H1 (cell line): ENCODE measurements at regions not wholly inside any gene's neighbourhood (a gene's known extent, or its start where the extent isn't known, plus 50 kb on each side); places are given as distances from the start of the nearest gene placed in this dataset.

Experiments used
- CTCF ChIA-PET: fragments of 300-600 bp; sonication (Branson Sonifier 250); formaldehyde crosslinking; loops from one replicate; lab custom pipeline; 2021; ENCODE audit not compliant: partially characterized antibody; lab: Charles Lee
- POLR2A ChIA-PET: fragments of 300-600 bp; sonication (Branson Sonifier 250); formaldehyde crosslinking; loops from one replicate; lab custom pipeline; 2021; ENCODE audit warnings: inconsistent platforms; ENCODE audit not compliant: partially characterized antibody; lab: Charles Lee
- DNase-seq, 2 experiments: peaks; one replicate each; pipeline versions ENCODE4 v3.0.0 to v3.0.0-alpha.2; 2010 to 2022; ENCODE audit warnings: low spot score in 2 of 2, low read depth in 1 of 2, mixed read lengths in 1 of 2
- FAIRE-seq: peaks from 2 replicates; lab custom pipeline; 2011; peaks lifted over from hg19 to GRCh38; lab: Jason Lieb, UNC
- H2AFZ ChIP-seq: 2 replicates; pipeline ENCODE4 v1.8.1; 2012; ENCODE audit warnings: low read length, inconsistent platforms
- H2AK5ac ChIP-seq: 2 replicates; pipeline ENCODE4 v1.6.1; 2013; ENCODE audit warnings: low read depth, low read length
- H2BK120ac ChIP-seq: replicated peaks from 2 replicates; pipeline ENCODE3; 2013; ENCODE audit warnings: low read depth, low read length, inconsistent platforms
- H2BK12ac ChIP-seq: 2 replicates; pipeline ENCODE4 v1.6.1; 2013; ENCODE audit warnings: low read depth, low read length
- H2BK15ac ChIP-seq: 2 replicates; pipeline ENCODE4 v1.6.1; 2013; ENCODE audit warnings: low read length
- H2BK20ac ChIP-seq: 2 replicates; pipeline ENCODE4 v1.6.1; 2013; ENCODE audit warnings: low read length
- H2BK5ac ChIP-seq: 2 replicates; pipeline ENCODE4 v1.6.1; 2013; ENCODE audit warnings: low read depth, low read length
- H3K14ac ChIP-seq: 2 replicates; pipeline ENCODE4 v1.6.1; 2013; ENCODE audit warnings: inconsistent platforms; ENCODE audit not compliant: insufficient read length
- H3K18ac ChIP-seq: 2 replicates; pipeline ENCODE4 v1.6.1; 2013; ENCODE audit warnings: low read length; ENCODE audit errors: extremely low read depth
- H3K23ac ChIP-seq: 2 replicates; pipeline ENCODE4 v1.6.1; 2013; ENCODE audit warnings: inconsistent platforms; ENCODE audit not compliant: insufficient read length
- H3K23me2 ChIP-seq: 2 replicates; pipeline ENCODE4 v1.6.1; 2013; ENCODE audit warnings: low read depth, low read length
- H3K27ac ChIP-seq: 2 replicates; pipeline ENCODE4 v1.6.1; 2011; ENCODE audit warnings: low read depth, low read length, inconsistent platforms
- H3K27me3 ChIP-seq, 4 experiments: replicated peaks in 1 of 4; 1 replicate in 1 of 4; 2 replicates in 3 of 4; pipeline versions ENCODE4 v1.6.1 to v1.8.1; 2011 to 2013; ENCODE audit warnings: low read length in 3 of 4, mild to moderate bottlenecking in 3 of 4, inconsistent platforms in 2 of 4, mixed read lengths in 2 of 4, moderate library complexity in 1 of 4; ENCODE audit not compliant: control insufficient read depth in 3 of 4, insufficient read depth in 3 of 4; ENCODE audit errors: extremely low read depth in 1 of 4
- H3K36me3 ChIP-seq, 4 experiments: 2 replicates each; pipeline versions ENCODE4 v1.6.1 to v1.8.1; 2011 to 2013; ENCODE audit warnings: mild to moderate bottlenecking in 4 of 4, low read length in 3 of 4, moderate library complexity in 2 of 4, control low read depth in 1 of 4, inconsistent platforms in 1 of 4; ENCODE audit not compliant: insufficient read depth in 4 of 4, control insufficient read depth in 2 of 4
- H3K4ac ChIP-seq: replicated peaks from 2 replicates; pipeline ENCODE3; 2013; ENCODE audit warnings: low read length, low read depth, mixed read lengths, inconsistent platforms; ENCODE audit not compliant: insufficient read length
- H3K4me1 ChIP-seq, 4 experiments: replicated peaks in 1 of 4; 1 replicate in 1 of 4; 2 replicates in 3 of 4; pipeline versions ENCODE4 v1.6.1 to v1.8.1; 2011 to 2013; ENCODE audit warnings: low read length in 3 of 4, inconsistent platforms in 2 of 4, mixed read lengths in 1 of 4; ENCODE audit not compliant: insufficient read depth in 4 of 4, control insufficient read depth in 3 of 4
- H3K4me2 ChIP-seq, 2 experiments: 2 replicates each; pipeline versions ENCODE4 v1.6.1 to v1.8.1; 2011 to 2013; ENCODE audit warnings: low read depth in 2 of 2, low read length in 2 of 2, control low read depth in 1 of 2, inconsistent platforms in 1 of 2, mild to moderate bottlenecking in 1 of 2; ENCODE audit not compliant: insufficient read depth in 1 of 2
- H3K4me3 ChIP-seq, 4 experiments: fragments of 200-600, 300-600 bp in 1 of 4; sonication (generic), shearing (Covaris generic), sonication (Bioruptor Twin) in 1 of 4; 2 replicates each; pipeline versions ENCODE4 v1.5.1 to v1.8.1; 2011 to 2016; ENCODE audit warnings: low read length in 4 of 4, low read depth in 3 of 4, control low read depth in 2 of 4, inconsistent platforms in 2 of 4, mild to moderate bottlenecking in 2 of 4, mixed read lengths in 1 of 4, moderate library complexity in 1 of 4; ENCODE audit not compliant: insufficient read depth in 2 of 4; ENCODE audit errors: extremely low read depth in 1 of 4
- H3K56ac ChIP-seq: replicated peaks from 2 replicates; pipeline ENCODE3; 2013; ENCODE audit warnings: low read depth, mild to moderate bottlenecking, mixed read lengths, low read length, inconsistent platforms; ENCODE audit not compliant: insufficient read length
- H3K79me1 ChIP-seq: 2 replicates; pipeline ENCODE4 v1.6.1; 2013; ENCODE audit warnings: low read depth, low read length, control low read depth
- H3K79me2 ChIP-seq, 2 experiments: 2 replicates each; pipeline versions ENCODE4 v1.6.1 to v1.8.1; 2012 to 2013; ENCODE audit warnings: low read length in 2 of 2, mild to moderate bottlenecking in 2 of 2, inconsistent platforms in 1 of 2; ENCODE audit not compliant: insufficient read depth in 2 of 2, control insufficient read depth in 1 of 2
- H3K9ac ChIP-seq, 4 experiments: replicated peaks in 1 of 4; 1 replicate in 1 of 4; 2 replicates in 3 of 4; pipeline versions ENCODE4 v1.6.1 to v1.8.1; 2011 to 2013; ENCODE audit warnings: low read depth in 3 of 4, low read length in 3 of 4, control low read depth in 2 of 4, mild to moderate bottlenecking in 2 of 4, moderate library complexity in 2 of 4, inconsistent platforms in 1 of 4; ENCODE audit errors: extremely low read depth in 1 of 4
- H3K9me3 ChIP-seq, 2 experiments: 2 replicates each; pipeline versions ENCODE4 v1.6.1 to v1.8.1; 2012 to 2013; ENCODE audit warnings: mild to moderate bottlenecking in 2 of 2, moderate library complexity in 2 of 2, control low read depth in 1 of 2, inconsistent platforms in 1 of 2, low read depth in 1 of 2, low read length in 1 of 2, mixed read lengths in 1 of 2; ENCODE audit not compliant: insufficient read depth in 2 of 2
- H4K20me1 ChIP-seq, 2 experiments: replicated peaks in 1 of 2; 2 replicates each; pipeline versions ENCODE3 to v1.8.1; 2011 to 2013; ENCODE audit warnings: inconsistent platforms in 2 of 2, low read length in 2 of 2, mild to moderate bottlenecking in 1 of 2; ENCODE audit not compliant: insufficient read depth in 2 of 2, control insufficient read depth in 1 of 2
- H4K5ac ChIP-seq: 2 replicates; pipeline ENCODE4 v1.6.1; 2013; ENCODE audit warnings: low read length, low read depth, mixed read lengths, inconsistent platforms; ENCODE audit not compliant: insufficient read length
- H4K8ac ChIP-seq: 2 replicates; pipeline ENCODE4 v1.8.0; 2013; ENCODE audit warnings: mild to moderate bottlenecking, moderate library complexity, low read length, inconsistent platforms; ENCODE audit not compliant: insufficient read depth; ENCODE audit errors: extremely low read depth
- H4K91ac ChIP-seq: replicated peaks from 2 replicates; pipeline ENCODE3; 2013; ENCODE audit warnings: low read length, mixed read lengths, inconsistent platforms; ENCODE audit not compliant: insufficient read length
- CTCF ChIP-seq, 3 experiments: IDR thresholded peaks; 1 replicate in 2 of 3; 2 replicates in 1 of 3; pipeline versions ENCODE4 v1.5.1 to v1.6.1; 2011; ENCODE audit warnings: low read length in 3 of 3, mild to moderate bottlenecking in 3 of 3, inconsistent platforms in 2 of 3, low read depth in 1 of 3, moderate library complexity in 1 of 3; ENCODE audit not compliant: insufficient read depth in 1 of 3; ENCODE audit errors: control extremely low read depth in 1 of 3
- NANOG ChIP-seq: IDR thresholded peaks from 2 replicates; pipeline ENCODE4 v1.6.1; 2011; ENCODE audit warnings: low read length, low read depth, mild to moderate bottlenecking, inconsistent platforms; ENCODE audit not compliant: insufficient read depth, poor library complexity, severe bottlenecking
- RAD21 ChIP-seq, 2 experiments: IDR thresholded peaks in 1 of 2; conservative IDR thresholded peaks in 1 of 2; 2 replicates each; pipeline ENCODE4 v1.6.1; 2011; ENCODE audit warnings: low read depth in 2 of 2, low read length in 2 of 2, improper control_type of control experiment in 1 of 2, inconsistent platforms in 1 of 2, mild to moderate bottlenecking in 1 of 2, moderate library complexity in 1 of 2
- SP1 ChIP-seq: IDR thresholded peaks from 2 replicates; pipeline ENCODE4 v1.6.1; 2011; ENCODE audit warnings: low read depth, low read length
- WGBS, 2 experiments: shearing (Covaris generic) in 1 of 2; methylation state at CpG; one replicate each; pipeline versions ENCODE4 v1.1.6 to v1.1.7; 2013 to 2015; ENCODE audit warnings: low lambda C conversion rate in 2 of 2, mixed read lengths in 2 of 2, inconsistent platforms in 1 of 2, low coverage in 1 of 2, missing lambda C conversion rate in 1 of 2; ENCODE audit not compliant: insufficient replicate concordance in 2 of 2, insufficient coverage in 1 of 2, insufficient read length in 1 of 2; ENCODE audit errors: extremely low coverage in 1 of 2, missing lambda C conversion rate in 1 of 2; 5-methylcytosine and 5-hydroxymethylcytosine counted together

GRCh38 chr10:78520737-78521430 is 487.2 kb downstream of the RPS24 start:
- H4K5ac ChIP-seq = no peak overlapping the region
- no peak overlapping the region for H2BK15ac ChIP-seq
- H3K56ac ChIP-seq = no peak overlapping the region
- no peak overlapping the region for H4K8ac ChIP-seq
- no peak overlapping the region for H2BK120ac ChIP-seq
- 73% methylated on average over 4 of the region's 4 CpGs; no CpG with 5 or more reads in 1 of the 2 experiments for WGBS, 2 experiments
- no peak overlapping the region for H2BK20ac ChIP-seq
- H3K23me2 ChIP-seq = no peaks in the 10 kb centered on the region
- no peaks in the 10 kb centered on the region; a peak in 1 of 7 replicates for H3K4me1 ChIP-seq
- H3K36me3 ChIP-seq = no peaks in the 10 kb centered on the region
- no peaks in the 10 kb centered on the region for H3K79me2 ChIP-seq
- H3K18ac ChIP-seq = no peak overlapping the region; the same call in 1 of the 2 replicates
- no peaks in the 10 kb centered on the region for H3K27me3 ChIP-seq
- no peak overlapping the region for H4K91ac ChIP-seq
- ChIA-PET POLR2A (no interaction called here), CTCF (interaction anchor here (0.6 to 2.0 kb wide), 17 partner anchors 9 to 661 kb away, joined by 3 to 6 read pairs (median 3); no protein-coding TSS in a partner anchor)
- no peaks in the 10 kb centered on the region for H4K20me1 ChIP-seq
- no peak overlapping the region for H2BK5ac ChIP-seq
- H3K4me3 ChIP-seq = no peak overlapping the region
- no peak overlapping the region for H3K23ac ChIP-seq
- no peaks in the 10 kb centered on the region; the same call in 1 of the 2 replicates for H3K79me1 ChIP-seq
- no peak overlapping the region for H3K4ac ChIP-seq
- DNase-seq (peak in 1 of 2 experiments; percentile 25), FAIRE-seq (peak; percentile 36)
- H3K27ac ChIP-seq = no peak overlapping the region
- H2BK12ac ChIP-seq = no peak overlapping the region
- no peaks in the 10 kb centered on the region for H3K9me3 ChIP-seq
- no peak overlapping the region for H3K14ac ChIP-seq
- H3K4me2 ChIP-seq = no peak overlapping the region
- H2AFZ ChIP-seq = 0 out of 2 replicates have a peak overlapping the region, but pooled peaks have one; percentile 17
- no peak overlapping the region for H2AK5ac ChIP-seq
- H3K9ac ChIP-seq = no peak overlapping the region
- no peak for TF ChIP-seq SP1
- TF ChIP-seq CTCF (IDR thresholded peaks at IDR 0.05; ENCODE audit: control extremely low read depth in 1 of 3, insufficient read depth in 1 of 3, low read depth in 1 of 3, low read length in 3 of 3) = peak; percentile 35 to 58 (median 37); a peak in 3 of 4 replicates
- no peak for TF ChIP-seq NANOG
- peak; percentile 60 to 69 for TF ChIP-seq RAD21 (IDR thresholded peaks at IDR 0.05 in 1 of 2, conservative IDR thresholded peaks at IDR 0.05 in 1 of 2; ENCODE audit: low read depth in 2 of 2, low read length in 2 of 2)
